Small intestine (tissue), 7 donors: ENCODE measurements at regions not wholly inside any gene's neighbourhood (a gene's known extent, or its start where the extent isn't known, plus 50 kb on each side); places are given as distances from the start of the nearest gene placed in this dataset.
"Not testable (repeated sequence)": the region's sequence is repeated elsewhere in the genome, so short reads cannot be mapped to it uniquely, and the experiment has no call there.

Experiments
- DNase-seq, 2 donors: peaks; one replicate each; pipeline versions ENCODE4 v3.0.0 to v3.0.0-alpha.2; 2013
- FAIRE-seq: peaks from 2 replicates; lab custom pipeline; 2012; peaks lifted over from hg19 to GRCh38; lab: Jason Lieb, UNC
- H3K27ac ChIP-seq, 3 donors: one replicate each; pipeline ENCODE4 v1.5.1; 2013; ENCODE audit warnings: low read length in 2 of 3, mild to moderate bottlenecking in 2 of 3, control low read depth in 1 of 3, inconsistent platforms in 1 of 3, low read depth in 1 of 3, moderate library complexity in 1 of 3
- H3K27me3 ChIP-seq, 3 donors: one replicate each; pipeline ENCODE4 v1.6.1; 2013; ENCODE audit warnings: low read length in 3 of 3, inconsistent platforms in 1 of 3; ENCODE audit not compliant: control insufficient read depth in 3 of 3, insufficient read depth in 3 of 3
- H3K36me3 ChIP-seq, 3 donors: one replicate each; pipeline ENCODE4 v1.6.1; 2013; ENCODE audit warnings: low read length in 3 of 3, inconsistent platforms in 1 of 3, low read depth in 1 of 3, mild to moderate bottlenecking in 1 of 3, moderate library complexity in 1 of 3; ENCODE audit not compliant: control insufficient read depth in 3 of 3, insufficient read depth in 2 of 3
- H3K4me1 ChIP-seq, 3 donors: one replicate each; pipeline ENCODE4 v1.6.1; 2013; ENCODE audit warnings: low read length in 2 of 3, inconsistent platforms in 1 of 3, low read depth in 1 of 3, mild to moderate bottlenecking in 1 of 3, moderate library complexity in 1 of 3; ENCODE audit not compliant: control insufficient read depth in 3 of 3, insufficient read depth in 2 of 3
- H3K4me3 ChIP-seq, 3 donors: one replicate each; pipeline ENCODE4 v1.5.1; 2013; ENCODE audit warnings: low read length in 3 of 3, control low read depth in 1 of 3, inconsistent platforms in 1 of 3, low read depth in 1 of 3, mild to moderate bottlenecking in 1 of 3, moderate library complexity in 1 of 3
- H3K9me3 ChIP-seq, 2 donors: one replicate each; pipeline ENCODE4 v1.6.1; 2013; ENCODE audit warnings: low read depth in 1 of 2, low read length in 1 of 2; ENCODE audit not compliant: control insufficient read depth in 2 of 2, insufficient read depth in 1 of 2
- WGBS, 3 donors: extraction: QIAGEN DNeasy Blood & Tissue Kit; methylation state at CpG; one replicate each; pipeline ENCODE4 v1.1.7; 2013; 5-methylcytosine and 5-hydroxymethylcytosine counted together
- donor health status: healthy with polysubstance abuse.
- donor health status: control.
- donor health status: control.
- donor health status: Bipolar disorder and iron deficiency.
- donor health status: healthy.

DNA sequence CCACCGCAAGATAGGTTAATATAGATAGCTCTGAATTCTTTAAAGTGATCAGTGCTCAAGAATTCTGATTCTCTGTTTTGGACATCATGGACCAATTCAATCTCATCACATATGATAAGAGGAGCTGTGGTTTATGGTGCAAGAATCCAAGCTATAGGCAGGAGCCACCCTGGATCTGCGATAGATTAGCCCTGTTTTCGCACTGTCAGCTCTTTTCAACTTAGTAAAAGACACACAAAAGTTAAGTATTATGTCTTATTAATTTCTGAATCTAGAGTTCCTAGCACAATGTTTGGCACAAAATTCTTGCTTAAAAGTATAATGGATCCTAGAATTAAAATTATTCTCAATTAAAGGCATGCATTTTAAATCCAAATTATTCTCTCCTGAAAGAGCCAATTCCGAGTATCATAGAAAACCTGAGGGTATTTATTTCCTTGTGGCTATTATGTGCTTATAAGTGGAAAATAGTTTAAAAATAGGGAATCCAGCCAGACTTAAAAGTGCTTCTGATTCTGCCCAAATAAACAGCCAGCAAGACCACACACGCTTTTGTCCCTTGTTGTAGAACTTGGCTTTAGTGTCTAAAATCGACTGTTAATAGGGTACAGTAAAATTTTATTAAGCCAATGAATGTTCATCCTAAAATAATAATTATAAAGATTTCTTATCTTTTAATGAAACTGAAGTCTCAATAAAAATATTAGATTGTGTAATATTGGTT is 184.9 kb upstream of the FLRT2 start:
- no peak for FAIRE-seq
- no peaks in the 10 kb centered on the region for H3K4me1 ChIP-seq
- no peak overlapping the region for H3K27ac ChIP-seq
- no peak for DNase-seq
- no peaks in the 10 kb centered on the region for H3K27me3 ChIP-seq
- 71 to 81% (median 73%) methylated on average over 6 of the region's 6 CpGs for WGBS, 3 donors
- no peaks in the 10 kb centered on the region for H3K36me3 ChIP-seq
- no peaks in the 10 kb centered on the region for H3K9me3 ChIP-seq
- H3K4me3 ChIP-seq = no peak overlapping the region

DNA sequence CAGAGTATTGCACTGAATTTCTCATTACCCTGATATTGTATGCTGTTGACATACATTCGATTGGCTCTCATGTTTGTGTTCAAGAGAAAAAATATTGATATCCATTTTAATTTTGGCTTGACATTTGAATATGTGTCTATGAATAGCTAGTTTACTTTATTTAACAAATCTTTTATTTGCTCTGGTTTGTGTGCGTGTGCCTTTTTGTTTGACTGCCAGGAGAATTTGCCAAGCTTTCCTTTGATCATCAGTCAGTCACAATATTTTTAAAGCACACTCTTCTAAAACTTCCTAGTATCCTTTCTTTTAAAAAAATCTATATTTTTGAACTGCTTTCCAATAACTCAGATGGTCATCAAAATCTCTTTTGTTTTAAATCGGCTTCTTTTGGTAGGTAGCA is 179.3 kb upstream of the FLRT2 start:
- Histone ChIP-seq H3K36me3 (no peaks in the 10 kb centered on the region), H3K27me3 (no peaks in the 10 kb centered on the region), H3K4me1 (no peaks in the 10 kb centered on the region), H3K9me3 (peaks cover 0 to 3% of the 10 kb centered on the region in 2 donors), H3K27ac (no peak overlapping the region), H3K4me3 (no peak overlapping the region)
- DNase-seq (no peak), FAIRE-seq (no peak)
- WGBS, 3 donors = 73 to 85% (median 80%) methylated on average over 3 of the region's 3 CpGs

- not testable (repeated sequence) for H3K9me3 ChIP-seq, DNase-seq, H3K4me1 ChIP-seq, H3K36me3 ChIP-seq, H3K4me3 ChIP-seq, H3K27me3 ChIP-seq, FAIRE-seq, H3K27ac ChIP-seq
- WGBS, 3 donors = 92 to 94% (median 94%) methylated on average over 20 to 26 of the region's 26 CpGs
Measured at GRCh38 chr14:85352588-85352987, 177.4 kb upstream of the FLRT2 start.

- Histone ChIP-seq H3K27me3 (no peaks in the 10 kb centered on the region), H3K27ac (no peak overlapping the region), H3K36me3 (no peaks in the 10 kb centered on the region), H3K4me1 (no peaks in the 10 kb centered on the region), H3K4me3 (no peak overlapping the region), H3K9me3 (peaks cover 0 to 3% of the 10 kb centered on the region in 2 donors)
- WGBS, 3 donors = 61 to 71% (median 65%) methylated on average over 5 of the region's 5 CpGs
- no peak for DNase-seq
- no peak for FAIRE-seq
Measured at GRCh38 chr14:85357120-85357519, 172.8 kb upstream of the FLRT2 start.

GRCh38 chr14:85358136-85358785 is 171.7 kb upstream of the FLRT2 start:
- Histone ChIP-seq H3K27ac (no peak overlapping the region), H3K9me3 (peaks cover 0 to 3% of the 10 kb centered on the region in 2 donors), H3K36me3 (no peaks in the 10 kb centered on the region), H3K27me3 (no peaks in the 10 kb centered on the region), H3K4me1 (no peaks in the 10 kb centered on the region), H3K4me3 (no peak overlapping the region)
- DNase-seq = no peak
- WGBS, 3 donors = 23 to 69% (median 39%) methylated on average over 1 of the region's 1 CpG
- no peak for FAIRE-seq

DNA sequence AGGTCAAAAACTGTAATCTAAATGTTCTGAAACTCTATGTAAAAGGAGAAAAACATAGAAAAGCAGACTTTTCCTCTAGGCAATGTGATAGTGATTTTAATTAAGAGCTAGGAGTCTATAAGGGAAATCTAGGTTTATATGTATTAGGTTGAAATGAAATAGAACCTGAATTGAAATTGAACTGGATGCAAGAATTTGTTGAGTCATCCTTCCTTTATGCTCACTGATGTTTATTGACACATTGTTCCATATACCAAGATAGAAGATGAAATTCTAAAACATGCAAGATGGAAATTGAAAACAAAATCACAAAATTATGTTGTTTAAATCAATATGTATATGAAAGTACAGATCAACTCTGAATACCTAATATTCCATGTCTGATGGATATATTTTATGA is 170.4 kb upstream of the FLRT2 start:
- Histone ChIP-seq H3K27me3 (no peaks in the 10 kb centered on the region), H3K36me3 (no peaks in the 10 kb centered on the region), H3K27ac (no peak overlapping the region), H3K4me1 (no peaks in the 10 kb centered on the region), H3K4me3 (no peak overlapping the region), H3K9me3 (no peaks in the 10 kb centered on the region)
- FAIRE-seq (no peak), DNase-seq (no peak)

- 50 to 63% (median 61%) methylated on average over 2 of the region's 2 CpGs for WGBS, 3 donors
Measured at GRCh38 chr14:85363358-85363757, 166.6 kb upstream of the FLRT2 start.

GRCh38 chr14:85366226-85366625 is 163.7 kb upstream of the FLRT2 start:
- Histone ChIP-seq H3K4me1 (no peaks in the 10 kb centered on the region), H3K9me3 (peaks cover 0 to 1% of the 10 kb centered on the region in 2 donors), H3K27ac (no peak overlapping the region), H3K4me3 (no peak overlapping the region), H3K36me3 (no peaks in the 10 kb centered on the region), H3K27me3 (no peaks in the 10 kb centered on the region)
- WGBS, 3 donors = 74 to 82% (median 74%) methylated on average over 4 of the region's 4 CpGs
- FAIRE-seq (no peak), DNase-seq (no peak)

More at GRCh38 chr14:85363358-85363757, 166.6 kb upstream of the FLRT2 start:
- Histone ChIP-seq H3K27me3 (no peaks in the 10 kb centered on the region), H3K27ac (no peak overlapping the region), H3K9me3 (peaks cover 0 to 1% of the 10 kb centered on the region in 2 donors), H3K4me1 (no peaks in the 10 kb centered on the region), H3K4me3 (no peak overlapping the region), H3K36me3 (no peaks in the 10 kb centered on the region)
- FAIRE-seq (no peak), DNase-seq (no peak)
